MCF 10A (cell line): ENCODE measurements at regions not wholly inside any gene's neighbourhood (a gene's known extent, or its start where the extent isn't known, plus 50 kb on each side); places are given as distances from the start of the nearest gene placed in this dataset.

Source experiments
- BruUV-seq: library from RNA; stranded (reverse); fragments of 400-500 nt; replicated peaks from 2 replicates; lab custom pipeline; 2021; lab: Mats Ljungman, UMichigan
- CTCF ChIA-PET: fragments of 300-600 bp; sonication (Branson Sonifier 250); formaldehyde crosslinking; extraction: SDS; loops from one replicate; lab custom pipeline; 2021; ENCODE audit warnings: antibody characterized with exemption, inconsistent platforms; lab: Yijun Ruan, JAX
- POLR2A ChIA-PET: fragments of 300-600, 350-650 bp; sonication (Branson Sonifier 250); formaldehyde crosslinking; extraction: SDS; loops from one replicate; lab custom pipeline; 2020; ENCODE audit warnings: antibody characterized with exemption, inconsistent platforms; lab: Yijun Ruan, JAX
- DNase-seq: peaks from one replicate; pipeline ENCODE4 v3.0.0-alpha.2; 2018; ENCODE audit not compliant: unreplicated experiment
- H3K27ac Mint-ChIP-seq: one replicate; pipeline ENCODE4 v1.8.0; 2022; ENCODE audit warnings: mild to moderate bottlenecking, low read depth, mixed read lengths; ENCODE audit not compliant: unreplicated experiment
- H3K27me3 Mint-ChIP-seq: one replicate; pipeline ENCODE4 v1.8.0; 2022; ENCODE audit warnings: mixed read lengths; ENCODE audit not compliant: insufficient read depth, unreplicated experiment
- H3K36me3 Mint-ChIP-seq: one replicate; pipeline ENCODE4 v1.8.0; 2022; ENCODE audit warnings: mild to moderate bottlenecking, moderate library complexity, mixed read lengths; ENCODE audit not compliant: insufficient read depth, unreplicated experiment
- H3K4me1 Mint-ChIP-seq: one replicate; pipeline ENCODE4 v1.8.0; 2022; ENCODE audit warnings: mixed read lengths; ENCODE audit not compliant: insufficient read depth, unreplicated experiment
- H3K4me3 Mint-ChIP-seq: one replicate; pipeline ENCODE4 v1.8.0; 2022; ENCODE audit warnings: mild to moderate bottlenecking, moderate library complexity, mixed read lengths; ENCODE audit not compliant: unreplicated experiment
- H3K9me3 Mint-ChIP-seq: one replicate; pipeline ENCODE4 v1.8.0; 2022; ENCODE audit warnings: mixed read lengths; ENCODE audit not compliant: unreplicated experiment
- intact Hi-C: fragments of 100-400 bp; cut with micrococcal nuclease; formaldehyde crosslinking; loops from 2 replicates; pipeline ENCODE4 v1.14.1; 2022
- TF ChIP-seq, protein P1 (sequence below): fragments of 200-600 bp; IDR thresholded peaks from one replicate; pipeline ENCODE4 v1.8.0; 2022; ENCODE audit warnings: antibody characterized with exemption, mild to moderate bottlenecking; ENCODE audit not compliant: unreplicated experiment

DNA sequence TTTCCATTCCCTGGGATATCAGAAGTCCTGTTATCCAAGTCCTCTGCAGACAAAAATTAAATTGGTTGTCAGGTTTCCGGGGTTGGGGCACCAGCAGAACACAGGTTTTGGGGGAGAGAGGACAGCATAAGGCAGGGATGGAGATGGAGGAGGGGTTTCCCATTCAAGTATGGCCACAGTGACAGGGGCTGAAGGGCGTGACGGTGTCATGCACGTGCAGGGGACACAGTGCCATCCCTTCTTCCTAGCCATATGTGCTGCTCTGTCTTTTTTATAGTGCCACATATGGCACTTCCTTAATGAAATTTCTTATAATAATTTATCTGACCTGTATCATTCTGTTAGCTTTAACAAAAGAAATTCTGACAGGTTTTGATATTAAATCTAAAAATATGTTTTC is 259.2 kb downstream of the PTEN start:
- intact Hi-C loops = no loop called here
- no peak overlapping the region for H3K27ac Mint-ChIP-seq
- POLR2A ChIA-PET = no interaction called here
- TF ChIP-seq, protein P1, sequence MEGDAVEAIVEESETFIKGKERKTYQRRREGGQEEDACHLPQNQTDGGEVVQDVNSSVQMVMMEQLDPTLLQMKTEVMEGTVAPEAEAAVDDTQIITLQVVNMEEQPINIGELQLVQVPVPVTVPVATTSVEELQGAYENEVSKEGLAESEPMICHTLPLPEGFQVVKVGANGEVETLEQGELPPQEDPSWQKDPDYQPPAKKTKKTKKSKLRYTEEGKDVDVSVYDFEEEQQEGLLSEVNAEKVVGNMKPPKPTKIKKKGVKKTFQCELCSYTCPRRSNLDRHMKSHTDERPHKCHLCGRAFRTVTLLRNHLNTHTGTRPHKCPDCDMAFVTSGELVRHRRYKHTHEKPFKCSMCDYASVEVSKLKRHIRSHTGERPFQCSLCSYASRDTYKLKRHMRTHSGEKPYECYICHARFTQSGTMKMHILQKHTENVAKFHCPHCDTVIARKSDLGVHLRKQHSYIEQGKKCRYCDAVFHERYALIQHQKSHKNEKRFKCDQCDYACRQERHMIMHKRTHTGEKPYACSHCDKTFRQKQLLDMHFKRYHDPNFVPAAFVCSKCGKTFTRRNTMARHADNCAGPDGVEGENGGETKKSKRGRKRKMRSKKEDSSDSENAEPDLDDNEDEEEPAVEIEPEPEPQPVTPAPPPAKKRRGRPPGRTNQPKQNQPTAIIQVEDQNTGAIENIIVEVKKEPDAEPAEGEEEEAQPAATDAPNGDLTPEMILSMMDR = no peak
- H3K9me3 Mint-ChIP-seq = no peaks in the 10 kb centered on the region
- no TSS peak for BruUV-seq
- CTCF ChIA-PET = no interaction called here
- no peaks in the 10 kb centered on the region for H3K4me1 Mint-ChIP-seq
- H3K36me3 Mint-ChIP-seq = peaks cover 6% of the 10 kb centered on the region
- DNase-seq = no peak
- H3K4me3 Mint-ChIP-seq = no peak overlapping the region
- no peaks in the 10 kb centered on the region for H3K27me3 Mint-ChIP-seq

DNA sequence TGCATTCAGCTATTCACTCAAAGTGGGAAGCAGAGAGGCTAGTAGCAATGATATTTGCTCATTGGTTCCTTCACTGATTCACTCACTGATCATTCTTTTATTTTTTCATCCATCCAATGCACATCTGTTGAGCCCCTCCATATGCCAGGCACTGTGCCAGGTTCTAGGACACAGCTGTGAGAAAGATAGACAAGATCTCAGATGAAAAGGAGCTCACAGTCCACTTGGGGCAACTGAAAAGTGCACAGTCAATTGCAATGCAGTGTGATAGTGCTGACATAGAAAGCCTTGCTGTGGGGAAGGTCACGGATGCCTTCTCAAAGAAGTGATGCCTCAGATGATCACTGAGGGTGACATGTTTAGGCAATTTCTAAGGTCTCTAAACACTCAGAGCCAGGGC is 262.3 kb downstream of the PTEN start:
- no TSS peak for BruUV-seq
- H3K27ac Mint-ChIP-seq = no peak overlapping the region
- H3K9me3 Mint-ChIP-seq = no peaks in the 10 kb centered on the region
- peaks cover 6% of the 10 kb centered on the region for H3K36me3 Mint-ChIP-seq
- ChIA-PET CTCF (interaction anchor here (1.0 kb wide), 1 partner anchor 263 kb away, joined by 5 read pairs; no protein-coding TSS in a partner anchor), POLR2A (interaction anchor here (0.5 to 0.6 kb wide), 2 partner anchors 29 to 476 kb away, joined by 3 to 6 read pairs; no protein-coding TSS in a partner anchor)
- TF ChIP-seq, protein P1 = no peak
- H3K27me3 Mint-ChIP-seq = no peaks in the 10 kb centered on the region
- no peak for DNase-seq
- intact Hi-C loops = no loop called here
- peaks cover 14% of the 10 kb centered on the region for H3K4me1 Mint-ChIP-seq
- no peak overlapping the region for H3K4me3 Mint-ChIP-seq

DNA sequence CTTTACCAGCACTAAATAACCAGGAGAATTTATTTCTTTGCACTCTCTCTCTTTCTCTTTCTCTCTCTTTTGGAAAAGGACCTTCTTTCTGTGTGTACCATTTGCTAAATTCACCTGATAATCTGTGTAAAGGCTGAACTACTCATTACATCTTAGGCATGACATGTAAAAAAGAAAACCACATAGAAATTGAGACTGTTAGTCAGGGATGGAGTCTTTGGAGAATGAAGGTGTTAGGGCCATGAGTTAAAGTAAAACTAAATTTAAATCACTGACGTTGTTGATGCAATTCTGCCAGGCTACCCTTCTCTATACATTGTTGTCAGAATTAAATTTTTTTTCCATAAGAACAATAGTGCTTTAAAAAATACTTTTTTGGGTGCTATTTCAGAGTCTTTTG is 263.3 kb downstream of the PTEN start:
- Mint-ChIP-seq H3K4me3 (no peak overlapping the region), H3K9me3 (no peaks in the 10 kb centered on the region), H3K27ac (no peak overlapping the region), H3K27me3 (no peaks in the 10 kb centered on the region), H3K36me3 (peaks cover 6% of the 10 kb centered on the region), H3K4me1 (peaks cover 15% of the 10 kb centered on the region)
- ChIA-PET POLR2A (no interaction called here), CTCF (no interaction called here)
- DNase-seq = no peak
- intact Hi-C loops = no loop called here
- no TSS peak for BruUV-seq
- TF ChIP-seq, protein P1 = no peak

DNA sequence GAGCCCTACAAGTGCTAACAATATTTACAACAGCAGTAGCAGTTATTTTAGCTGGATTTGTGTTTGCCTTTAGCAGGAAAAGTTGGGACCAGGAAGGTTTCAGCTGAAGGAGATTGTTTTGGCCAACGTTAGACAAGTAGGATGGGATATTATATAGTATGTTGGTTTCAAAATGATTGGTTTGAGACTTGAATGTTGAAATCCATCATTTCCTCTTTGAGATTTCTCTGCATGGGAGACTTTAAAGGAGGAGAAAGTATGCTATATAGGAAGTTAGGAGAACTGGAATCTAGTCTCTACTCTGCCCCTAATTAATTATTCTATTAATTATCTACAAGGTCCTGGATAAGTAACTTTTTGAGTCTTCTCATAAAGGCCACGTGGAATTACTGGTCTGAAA is 263.8 kb downstream of the PTEN start:
- no TSS peak for BruUV-seq
- CTCF ChIA-PET = interaction anchor here (0.5 kb wide), 1 partner anchor 31 kb away, joined by 3 read pairs; no protein-coding TSS in a partner anchor
- intact Hi-C loops = no loop called here

More for the DNA sequence above, 263.8 kb downstream of the PTEN start:
- H3K27ac Mint-ChIP-seq = no peak overlapping the region
- H3K4me3 Mint-ChIP-seq = no peak overlapping the region
- no peak for DNase-seq
- POLR2A ChIA-PET = interaction anchor here (2.3 kb wide), 1 partner anchor 265 kb away, joined by 7 read pairs; no protein-coding TSS in a partner anchor
- no peaks in the 10 kb centered on the region for H3K9me3 Mint-ChIP-seq
- H3K27me3 Mint-ChIP-seq = no peaks in the 10 kb centered on the region
- TF ChIP-seq, protein P1 = no peak
- H3K36me3 Mint-ChIP-seq = peaks cover 6% of the 10 kb centered on the region
- peaks cover 21% of the 10 kb centered on the region for H3K4me1 Mint-ChIP-seq
